T-helper 9 cell (primary cell): ENCODE measurements at regions not wholly inside any gene's neighbourhood (a gene's known extent, or its start where the extent isn't known, plus 50 kb on each side); places are given as distances from the start of the nearest gene placed in this dataset.

ENCODE experiments used
- DNase-seq: peaks from one replicate; pipeline ENCODE4 v3.0.0-alpha.2; 2020

- no peak for DNase-seq
Measured at GRCh38 chr14:31944256-31945073, 132.6 kb upstream of the ARHGAP5 start.

- no peak for DNase-seq
Measured at GRCh38 chr14:31945074-31945613, 132.0 kb upstream of the ARHGAP5 start.

- DNase-seq: no peak
Measured at GRCh38 chr14:31945701-31946100, 131.4 kb upstream of the ARHGAP5 start.

DNA sequence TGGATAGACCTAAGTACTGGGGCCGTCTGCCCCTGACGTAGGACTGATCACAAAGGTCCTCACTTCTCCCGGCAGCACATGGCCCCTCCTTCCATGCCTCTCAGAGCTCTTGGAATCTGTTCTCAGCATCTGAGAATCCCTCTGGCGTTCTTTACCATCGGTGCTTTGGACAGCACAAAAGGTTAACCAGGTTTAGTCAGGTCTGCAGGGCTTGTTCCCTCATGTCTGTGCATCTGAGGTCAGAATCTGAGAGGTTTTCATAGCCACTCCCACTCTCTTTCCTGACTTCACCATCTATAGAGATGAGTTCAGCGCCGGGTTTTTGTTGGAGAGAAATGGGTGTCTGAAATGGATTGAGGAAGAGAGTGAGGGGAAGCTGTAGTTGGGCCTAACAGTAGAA is 130.0 kb upstream of the ARHGAP5 start:
- no peak for DNase-seq

- no peak for DNase-seq
Measured at GRCh38 chr14:31947680-31948595, 129.2 kb upstream of the ARHGAP5 start.

DNA sequence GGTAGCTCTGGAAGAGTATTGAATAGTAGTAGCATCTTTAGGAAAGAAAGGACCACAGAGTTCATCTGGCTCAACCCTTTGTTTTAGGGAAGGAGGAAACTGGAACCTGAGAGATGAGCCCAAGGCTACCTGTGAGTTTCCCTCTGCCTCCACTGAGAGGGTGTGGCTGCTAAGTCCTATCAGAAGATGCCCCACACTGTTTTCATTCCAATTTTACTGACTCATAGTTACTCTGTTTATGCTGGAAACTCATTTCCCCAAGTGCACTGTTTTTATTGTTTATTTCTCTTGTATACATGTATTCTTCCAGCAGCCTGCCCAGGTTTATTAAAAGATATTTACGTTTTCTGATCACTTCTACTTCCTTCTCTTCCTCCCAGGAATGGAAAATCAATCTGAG is 127.4 kb upstream of the ARHGAP5 start:
- DNase-seq: no peak

- DNase-seq: no peak
Measured at GRCh38 chr14:31950331-31950730, 126.8 kb upstream of the ARHGAP5 start.

DNA sequence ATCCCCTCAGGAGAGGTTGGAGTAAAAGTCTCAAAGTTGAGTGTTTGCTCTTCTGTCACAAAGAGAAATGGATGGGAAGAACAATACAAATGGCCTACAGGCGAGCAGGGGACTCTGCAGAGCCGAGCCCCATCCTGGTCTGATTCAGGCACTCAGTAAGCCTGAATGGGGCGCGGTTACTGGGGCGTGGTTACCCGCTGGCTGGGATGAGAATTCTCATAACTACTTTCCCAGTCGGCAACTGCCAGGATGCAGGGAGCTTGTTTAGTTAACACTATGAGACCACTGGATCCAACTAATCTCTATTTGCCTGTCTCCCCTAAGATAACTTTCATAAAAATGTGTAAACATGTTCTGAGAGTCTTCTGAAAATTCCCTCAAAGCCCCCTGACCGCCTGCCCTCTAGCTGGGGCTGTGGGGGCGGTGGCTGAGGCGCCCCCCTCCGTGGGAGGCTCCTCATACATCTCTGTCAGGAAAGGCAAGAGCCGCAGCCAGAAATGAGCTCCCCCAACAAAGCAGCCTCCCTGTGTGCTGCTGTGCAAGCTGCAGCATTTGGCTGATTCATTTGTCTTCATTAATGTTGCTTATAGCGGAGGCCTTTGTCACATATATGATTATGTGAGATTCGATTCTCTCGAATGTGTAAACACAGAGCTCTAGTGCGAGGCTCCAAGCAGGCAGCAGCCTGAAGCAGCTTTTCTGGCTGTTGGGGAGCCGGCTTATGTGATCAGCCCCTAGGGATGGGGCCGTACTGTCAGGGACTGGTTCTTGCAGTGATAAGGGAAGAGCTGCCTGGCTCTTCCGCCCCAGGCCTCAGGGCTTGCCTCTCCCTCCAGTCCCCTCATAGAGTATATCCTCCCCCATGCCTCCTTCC is 126.1 kb upstream of the ARHGAP5 start:
- DNase-seq: no peak

DNA sequence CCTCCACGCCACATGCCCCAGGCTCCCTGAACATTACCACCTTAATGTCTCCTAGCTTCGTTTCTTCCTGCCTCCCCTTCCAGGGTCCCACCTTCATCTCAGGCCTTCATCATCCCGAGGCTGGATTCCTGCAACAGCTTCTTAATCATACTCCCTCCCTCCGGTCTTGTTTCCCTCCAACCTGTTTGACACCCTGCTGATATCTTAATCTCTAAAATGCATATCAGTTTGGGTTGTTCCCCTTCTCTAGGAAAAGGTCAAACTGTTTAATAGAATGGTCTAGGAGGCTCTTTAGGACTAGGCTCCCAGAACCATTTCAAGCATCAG is 125.5 kb upstream of the ARHGAP5 start:
- no peak for DNase-seq

- DNase-seq: no peak
Measured at GRCh38 chr14:31952573-31952972, 124.5 kb upstream of the ARHGAP5 start.

DNA sequence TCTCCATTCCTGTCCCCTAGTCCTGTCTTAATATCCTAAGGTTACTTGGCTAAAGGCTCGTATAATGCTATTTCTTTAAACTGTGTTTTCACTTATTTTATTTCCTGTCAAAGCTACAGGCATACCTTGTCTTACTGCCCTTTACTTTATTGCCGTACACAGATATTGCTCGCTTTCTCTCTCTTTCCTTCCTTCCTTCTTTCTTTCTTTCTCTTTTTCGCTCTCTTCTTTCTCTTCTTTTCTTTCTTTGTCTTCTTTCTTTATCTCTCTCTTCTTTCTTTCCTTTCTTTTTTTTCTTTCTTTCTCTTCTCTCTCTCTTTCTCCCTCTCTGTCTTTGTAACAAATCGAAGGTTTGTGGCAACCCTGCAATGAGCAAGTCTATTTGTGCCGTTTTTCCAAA is 123.9 kb upstream of the ARHGAP5 start:
- no peak for DNase-seq

DNA sequence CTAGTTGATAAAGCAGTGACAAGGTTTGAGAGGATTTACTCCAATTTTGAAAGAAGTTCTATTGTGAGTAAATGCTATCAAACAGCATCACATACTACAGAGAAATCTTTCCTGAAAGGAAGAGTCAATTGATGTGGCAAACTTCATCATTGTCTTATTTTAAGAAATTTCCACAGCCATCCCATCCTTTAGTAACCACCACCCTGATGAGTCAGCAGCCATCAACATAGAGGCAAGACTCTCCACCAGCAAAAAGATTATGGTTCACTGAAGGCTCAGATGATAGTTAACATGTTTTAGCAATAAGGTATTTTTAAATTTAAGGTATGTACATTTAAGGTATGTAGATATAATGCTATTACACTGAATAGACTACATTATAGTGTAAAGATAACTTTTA is 122.1 kb upstream of the ARHGAP5 start:
- DNase-seq: no peak

- DNase-seq: no peak
Measured at GRCh38 chr14:31955936-31956579, 121.0 kb upstream of the ARHGAP5 start.

DNA sequence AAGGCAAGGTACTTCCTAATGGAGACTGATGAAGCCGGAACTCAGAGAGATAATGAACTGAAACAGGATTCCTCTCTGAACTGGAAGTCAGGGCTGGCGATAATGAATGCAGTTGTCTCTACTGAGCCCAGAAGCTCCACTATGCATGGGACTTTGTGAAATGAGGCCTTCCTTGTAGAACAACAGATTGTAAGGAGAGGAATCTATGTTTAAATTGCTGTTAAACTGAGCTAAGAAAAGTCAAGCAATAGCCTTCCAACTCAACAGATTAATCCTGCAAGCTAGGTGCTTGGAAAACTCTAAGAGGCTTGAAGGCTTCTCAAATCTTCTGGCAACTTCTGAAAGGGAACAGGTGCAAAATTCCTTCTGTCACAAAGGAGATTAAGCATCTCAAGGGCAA is 119.5 kb upstream of the ARHGAP5 start:
- DNase-seq: no peak

DNA sequence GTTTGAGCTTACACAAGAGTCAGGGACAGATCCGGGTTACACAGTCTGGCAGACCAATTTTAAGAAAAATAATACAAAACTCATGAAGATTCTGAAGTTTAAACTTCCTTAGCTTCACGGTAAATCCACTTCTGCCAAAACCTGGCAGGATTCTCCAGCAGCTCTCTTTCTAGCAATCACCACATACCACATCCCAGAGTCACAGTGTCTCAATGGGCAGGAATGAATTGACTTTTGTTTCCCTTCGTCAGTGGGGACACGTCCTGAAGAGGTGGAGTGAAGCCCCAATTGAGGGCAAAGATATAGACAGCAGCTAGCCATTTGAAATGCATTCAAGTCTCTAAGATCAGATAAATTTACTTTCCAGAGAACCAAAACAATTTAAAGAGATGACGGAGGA is 117.1 kb upstream of the ARHGAP5 start:
- DNase-seq: no peak

GRCh38 chr14:31961896-31962295 is 115.2 kb upstream of the ARHGAP5 start:
- DNase-seq: no peak

- no peak for DNase-seq
Measured at GRCh38 chr14:31962920-31963319, 114.2 kb upstream of the ARHGAP5 start.

DNA sequence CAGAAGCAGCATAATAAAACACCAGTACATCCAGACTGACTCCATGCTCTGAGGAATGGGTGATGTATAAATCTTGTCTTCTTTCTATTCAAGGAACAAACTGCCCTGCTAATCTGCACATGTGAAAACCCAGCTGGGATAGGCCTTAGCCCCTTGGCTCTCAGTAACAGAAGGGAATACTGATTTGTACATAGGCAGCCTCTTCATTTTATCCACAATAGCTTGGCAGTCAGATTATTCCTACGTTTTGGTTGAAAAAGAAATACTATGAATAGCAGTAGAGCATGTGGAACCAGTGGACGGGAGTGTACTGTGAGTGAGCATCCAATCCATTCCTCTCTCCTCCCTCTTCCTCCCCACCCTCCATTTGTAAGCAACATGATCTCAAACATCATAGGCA is 113.5 kb upstream of the ARHGAP5 start:
- DNase-seq: no peak

- DNase-seq: no peak
Measured at GRCh38 chr14:31964490-31964889, 112.6 kb upstream of the ARHGAP5 start.

DNA sequence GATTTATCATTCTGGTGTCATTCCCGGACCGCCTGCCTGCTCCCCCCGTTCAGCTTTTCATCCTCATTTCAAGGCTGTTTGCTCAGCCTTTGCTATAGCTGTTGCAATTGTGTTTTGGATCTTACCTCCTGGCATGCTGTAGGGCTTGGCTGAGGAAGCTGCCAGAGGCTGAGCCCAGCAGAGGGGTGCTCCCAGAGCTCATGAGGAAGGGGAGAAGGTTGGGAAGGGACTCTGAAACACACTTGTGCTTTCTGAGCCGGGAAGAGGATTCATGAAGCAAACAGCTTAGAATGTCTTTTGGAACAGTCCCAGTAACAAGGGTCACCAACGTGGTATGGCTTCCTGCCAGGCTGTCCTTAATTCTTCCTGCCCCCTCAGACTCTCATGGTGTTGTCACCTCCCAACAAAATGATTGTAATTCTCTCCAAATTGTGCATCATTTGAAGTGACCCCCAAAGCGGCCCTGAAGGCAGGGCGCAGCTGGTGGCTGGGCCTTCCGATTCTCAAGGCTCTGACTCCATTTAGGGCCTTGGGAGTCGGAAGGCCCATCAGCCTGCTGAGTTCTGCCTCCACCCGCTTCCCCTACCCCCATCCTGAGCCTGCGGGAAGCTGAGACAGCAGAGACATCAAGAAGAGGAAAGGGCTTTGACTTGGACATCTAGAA is 111.9 kb upstream of the ARHGAP5 start:
- DNase-seq: no peak

DNA sequence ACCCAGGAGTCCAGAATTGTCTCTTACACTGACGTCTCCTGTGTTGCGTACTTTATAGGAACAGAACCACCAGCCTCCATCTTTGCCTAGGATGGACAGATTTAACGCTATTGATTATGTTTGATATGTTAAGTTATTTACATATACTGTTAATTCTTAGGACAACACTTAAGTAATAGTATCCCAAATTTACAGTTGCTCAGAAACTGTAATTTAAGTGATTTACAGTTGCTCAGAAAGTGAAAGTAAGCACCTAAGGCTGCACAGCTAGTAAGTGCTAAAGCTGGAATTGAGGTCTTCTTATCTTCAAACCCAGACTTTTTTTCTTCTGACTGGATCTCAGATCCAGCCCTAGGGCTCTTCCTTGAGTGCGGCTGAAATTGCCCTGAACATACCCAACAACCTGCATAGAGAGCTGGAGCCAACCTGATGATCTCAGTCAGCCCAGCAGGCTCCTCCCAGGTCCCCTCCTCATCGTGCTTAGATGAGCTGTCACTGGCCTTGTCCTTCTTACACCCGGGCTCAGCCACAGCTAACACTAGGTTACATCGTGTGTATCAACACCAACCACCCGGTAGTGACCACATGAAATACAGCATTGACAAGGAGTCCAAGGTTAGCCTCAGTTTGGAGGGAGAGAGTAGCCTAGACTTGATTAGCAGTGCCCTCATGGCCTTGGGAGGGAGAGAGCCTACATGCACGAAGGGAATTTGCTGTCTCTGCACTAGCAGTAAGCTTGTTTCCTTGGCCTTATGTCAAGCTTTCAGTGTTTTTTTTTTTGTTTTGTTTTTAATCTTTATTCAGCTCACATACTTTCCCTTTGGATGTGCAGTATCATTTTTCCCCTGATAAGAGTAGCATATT is 111.1 kb upstream of the ARHGAP5 start:
- DNase-seq: no peak
